Activated gamma-delta T cell (primary cell): ENCODE measurements at regions not wholly inside any gene's neighbourhood (a gene's known extent, or its start where the extent isn't known, plus 50 kb on each side); places are given as distances from the start of the nearest gene placed in this dataset.
"Not testable (repeated sequence)": the region's sequence is repeated elsewhere in the genome, so short reads cannot be mapped to it uniquely, and the experiment has no call there.

Source experiments
- DNase-seq: peaks from one replicate; lab custom pipeline; 2025; lab: John Stamatoyannopoulos, UW

- no peak for DNase-seq
Measured at GRCh38 chr12:9337656-9338055, 129.5 kb upstream of the PZP start.

GRCh38 chr12:9336375-9337011, 128.3 kb upstream of the PZP start:
- DNase-seq, result not testable (repeated sequence)

GRCh38 chr12:9335867-9336266, 127.7 kb upstream of the PZP start:
- DNase-seq, result no peak

GRCh38 chr12:9334964-9335363, 126.8 kb upstream of the PZP start:
- no peak for DNase-seq

GRCh38 chr12:9334041-9334692, 126.0 kb upstream of the PZP start:
- DNase-seq, result no peak

- no peak for DNase-seq
Measured at GRCh38 chr12:9333161-9333560, 125.0 kb upstream of the PZP start.

- DNase-seq, result no peak
Measured at GRCh38 chr12:9332564-9332963, 124.4 kb upstream of the PZP start.

GRCh38 chr12:9331218-9331626, 123.0 kb upstream of the PZP start:
- no peak for DNase-seq

GRCh38 chr12:9329019-9329418, 120.8 kb upstream of the PZP start:
- no peak for DNase-seq

- DNase-seq, result no peak
Measured at GRCh38 chr12:9328065-9328464, 119.9 kb upstream of the PZP start.

- DNase-seq, result no peak
Measured at GRCh38 chr12:9327320-9327719, 119.1 kb upstream of the PZP start.

- DNase-seq, result not testable (repeated sequence)
Measured at GRCh38 chr12:9326849-9327248, 118.7 kb upstream of the PZP start.

GRCh38 chr12:9326085-9326484, 117.9 kb upstream of the PZP start:
- DNase-seq, result no peak

GRCh38 chr12:9325471-9325870, 117.3 kb upstream of the PZP start:
- no peak for DNase-seq

- DNase-seq, result no peak
Measured at GRCh38 chr12:9324782-9325181, 116.6 kb upstream of the PZP start.

GRCh38 chr12:9323144-9323681, 115.0 kb upstream of the PZP start:
- no peak for DNase-seq

GRCh38 chr12:9319842-9320173, 111.6 kb upstream of the PZP start:
- no peak for DNase-seq

- DNase-seq, result no peak
Measured at GRCh38 chr12:9319044-9319841, 111.0 kb upstream of the PZP start.

GRCh38 chr12:9313479-9313878, 105.3 kb upstream of the PZP start:
- DNase-seq, result not testable (repeated sequence)

GRCh38 chr12:9312406-9313392, 104.5 kb upstream of the PZP start:
- DNase-seq, result not testable (repeated sequence)

GRCh38 chr12:9311454-9311853, 103.3 kb upstream of the PZP start:
- DNase-seq, result not testable (repeated sequence)

- DNase-seq, result not testable (repeated sequence)
Measured at GRCh38 chr12:9310645-9311044, 102.5 kb upstream of the PZP start.
